Superior temporal gyrus (tissue), 1 donor: ENCODE measurements at regions not wholly inside any gene's neighbourhood (a gene's known extent, or its start where the extent isn't known, plus 50 kb on each side); places are given as distances from the start of the nearest gene placed in this dataset.

Experiments used
- DNase-seq: peaks from one replicate; pipeline ENCODE4 v3.0.0-alpha.2; 2016; ENCODE audit errors: extremely low spot score

DNA sequence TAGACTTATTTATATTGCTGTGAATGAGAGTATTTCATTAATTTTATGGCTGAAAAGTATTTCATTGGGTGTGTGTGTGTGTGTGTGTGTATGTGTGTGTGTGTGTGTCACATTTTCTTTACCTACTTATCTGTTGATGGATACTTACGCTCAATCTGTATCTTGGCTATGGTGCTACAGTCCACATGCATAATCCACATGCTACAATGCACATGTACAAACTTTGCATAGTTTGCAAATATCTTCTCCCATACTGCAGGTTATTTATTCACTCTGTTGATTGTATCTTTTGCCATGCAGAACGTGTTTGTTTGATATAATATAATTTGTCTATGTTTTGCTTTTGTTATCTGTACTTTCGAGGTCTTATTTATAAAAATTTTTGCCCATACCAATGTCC lies 167.8 kb downstream of the RAB28 start:
- DNase-seq = no peak

DNA sequence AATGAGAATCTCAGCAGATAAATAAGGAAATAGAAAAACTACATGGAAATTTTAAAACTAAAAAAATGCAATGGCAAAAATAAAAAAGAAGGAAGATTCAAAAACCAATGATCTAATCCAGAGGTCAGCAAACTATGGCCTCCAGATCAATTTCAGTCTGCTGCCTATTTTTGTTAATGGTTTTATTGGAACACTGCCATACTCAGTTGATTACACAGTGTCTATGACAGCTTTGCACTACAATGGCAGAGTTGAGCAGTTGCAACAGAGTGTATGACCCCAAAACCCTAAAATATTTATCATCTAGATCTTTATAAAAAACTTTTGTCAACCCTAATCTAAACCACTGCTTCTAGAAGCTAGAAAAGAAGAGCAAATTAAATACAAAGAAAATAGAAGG lies 170.3 kb downstream of the RAB28 start:
- DNase-seq = no peak

DNA sequence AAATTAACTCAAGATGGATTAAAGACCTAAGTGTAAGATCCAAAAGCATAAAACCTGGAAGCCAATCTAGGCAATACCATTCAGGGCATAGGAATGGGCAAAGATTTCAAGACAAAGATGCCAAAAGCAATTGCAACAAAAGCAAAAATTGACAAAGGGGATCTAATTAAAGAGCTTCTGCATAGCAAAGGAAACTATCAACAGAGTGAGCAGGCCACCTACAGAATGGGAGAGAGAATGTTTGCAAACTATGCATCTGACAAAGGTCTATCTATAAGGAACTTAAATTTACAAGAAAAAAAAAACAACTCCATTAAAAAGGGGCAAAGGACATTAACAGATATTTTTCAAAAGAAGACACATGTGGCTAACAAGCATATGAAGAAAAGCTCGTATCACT lies 171.9 kb downstream of the RAB28 start:
- no peak for DNase-seq

DNA sequence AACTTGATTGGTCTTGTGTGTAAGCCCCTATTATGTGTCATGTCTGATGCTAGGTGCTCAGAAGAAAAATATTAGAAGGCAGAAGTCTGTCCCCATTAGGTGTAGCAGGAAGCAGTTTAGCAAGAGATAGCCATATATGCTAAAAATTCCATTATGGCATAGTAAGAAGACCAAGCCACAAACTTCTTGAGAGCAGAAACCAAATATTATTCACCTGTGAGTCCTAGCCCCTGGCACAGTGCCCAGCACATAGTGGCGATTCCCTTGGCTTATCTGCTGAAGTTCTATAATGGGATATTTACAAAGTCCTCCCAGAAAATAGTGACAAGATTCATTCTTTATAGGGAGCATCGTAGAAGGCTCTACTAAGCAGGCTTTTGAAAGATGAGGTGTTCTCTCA lies 174.4 kb downstream of the RAB28 start:
- no peak for DNase-seq

DNA sequence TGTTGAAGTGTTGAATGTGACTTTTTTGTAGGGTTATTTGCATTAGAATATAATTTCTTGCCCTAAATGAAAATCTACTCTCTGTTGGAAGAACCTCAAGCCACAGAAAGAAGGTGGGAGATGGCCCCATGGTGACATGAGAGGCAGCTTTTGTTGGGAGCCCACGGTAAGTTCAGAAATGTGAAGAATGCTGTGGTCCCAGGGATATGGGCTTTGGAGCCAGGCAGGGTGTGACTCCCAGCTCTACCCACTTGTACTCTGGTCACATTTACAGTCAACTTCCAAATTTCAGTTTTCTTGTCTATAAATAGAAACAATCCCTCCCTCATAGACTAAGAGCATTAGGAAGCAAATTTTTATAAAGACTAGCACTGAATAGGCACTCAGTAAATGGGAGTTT lies 177.8 kb downstream of the RAB28 start:
- no peak for DNase-seq

DNA sequence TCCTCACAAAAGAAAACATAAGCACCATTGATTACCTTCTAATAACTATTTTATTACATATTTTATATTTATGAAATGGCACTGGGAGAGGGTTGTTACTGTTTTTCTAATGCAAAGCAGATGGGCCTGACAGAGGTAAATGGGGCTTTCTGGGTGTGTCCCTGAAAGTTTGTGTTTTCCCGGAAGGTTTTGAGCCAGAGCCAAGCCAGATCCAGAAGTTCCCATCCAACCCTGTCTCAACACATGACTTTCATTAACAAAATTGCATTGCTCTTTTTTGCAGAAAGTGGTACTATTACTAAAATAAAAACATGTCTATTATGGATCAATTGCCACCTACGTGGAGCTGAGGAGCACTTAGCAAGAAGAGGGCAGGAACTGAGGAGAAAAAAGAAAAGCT lies 181.3 kb downstream of the RAB28 start:
- DNase-seq = no peak

DNA sequence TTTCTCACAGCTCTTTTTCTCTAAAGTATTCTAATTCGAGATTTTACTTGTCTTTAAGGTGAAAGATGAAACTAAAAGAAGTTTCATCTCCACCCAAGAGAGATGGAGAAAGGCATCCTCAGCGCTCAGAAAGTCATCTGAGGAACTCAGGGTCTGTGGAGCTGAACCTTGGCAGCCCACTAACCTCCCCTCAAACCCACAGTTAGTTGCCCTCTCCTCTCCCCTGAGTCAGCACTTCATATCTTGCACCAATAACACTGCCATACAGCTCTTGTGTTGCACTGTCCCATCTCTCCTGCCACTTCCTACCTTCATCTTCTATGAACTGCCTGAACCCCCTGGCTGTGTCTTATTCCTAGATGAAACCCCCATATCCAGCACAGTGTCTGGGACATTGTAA lies 184.8 kb downstream of the RAB28 start:
- DNase-seq = no peak

DNA sequence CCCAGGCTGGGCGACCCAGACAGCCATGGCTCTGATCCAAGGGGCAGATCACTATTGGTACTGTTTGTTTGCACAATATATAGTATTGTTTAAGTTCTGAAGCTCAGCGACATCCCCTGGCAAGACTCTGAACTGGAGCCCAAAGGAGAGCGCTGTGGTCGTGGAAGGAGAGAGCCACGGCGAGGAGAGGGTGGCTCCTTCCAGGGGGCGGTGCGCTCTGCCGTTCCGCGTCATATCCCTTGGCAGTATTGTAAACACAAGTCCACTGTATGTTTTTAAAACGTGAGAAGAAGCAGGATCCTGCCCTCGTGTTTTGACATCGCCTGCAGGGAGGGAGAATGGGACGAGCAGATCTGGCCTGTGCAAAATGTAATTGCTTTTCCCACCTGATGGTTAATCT lies 185.5 kb downstream of the RAB28 start:
- DNase-seq = no peak

DNA sequence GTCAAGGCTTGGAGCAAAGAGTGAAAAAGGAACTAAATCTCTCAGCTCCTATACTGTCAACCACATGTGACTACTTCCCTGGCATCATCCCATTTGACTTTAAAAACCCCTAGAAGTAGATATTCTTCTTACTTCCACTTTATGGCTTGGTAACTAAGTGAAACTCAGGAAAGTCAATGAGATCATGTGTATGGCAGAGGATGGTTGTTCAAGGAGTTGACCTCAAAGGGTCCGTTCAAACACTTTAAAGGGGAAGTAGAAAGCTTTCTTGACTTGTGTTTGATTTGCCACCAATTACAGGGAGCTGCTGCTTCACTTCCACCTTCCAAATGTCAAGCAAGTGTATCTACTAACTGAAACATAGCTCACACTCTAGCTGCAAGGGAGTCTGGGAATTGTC lies 187.2 kb downstream of the RAB28 start:
- no peak for DNase-seq

DNA sequence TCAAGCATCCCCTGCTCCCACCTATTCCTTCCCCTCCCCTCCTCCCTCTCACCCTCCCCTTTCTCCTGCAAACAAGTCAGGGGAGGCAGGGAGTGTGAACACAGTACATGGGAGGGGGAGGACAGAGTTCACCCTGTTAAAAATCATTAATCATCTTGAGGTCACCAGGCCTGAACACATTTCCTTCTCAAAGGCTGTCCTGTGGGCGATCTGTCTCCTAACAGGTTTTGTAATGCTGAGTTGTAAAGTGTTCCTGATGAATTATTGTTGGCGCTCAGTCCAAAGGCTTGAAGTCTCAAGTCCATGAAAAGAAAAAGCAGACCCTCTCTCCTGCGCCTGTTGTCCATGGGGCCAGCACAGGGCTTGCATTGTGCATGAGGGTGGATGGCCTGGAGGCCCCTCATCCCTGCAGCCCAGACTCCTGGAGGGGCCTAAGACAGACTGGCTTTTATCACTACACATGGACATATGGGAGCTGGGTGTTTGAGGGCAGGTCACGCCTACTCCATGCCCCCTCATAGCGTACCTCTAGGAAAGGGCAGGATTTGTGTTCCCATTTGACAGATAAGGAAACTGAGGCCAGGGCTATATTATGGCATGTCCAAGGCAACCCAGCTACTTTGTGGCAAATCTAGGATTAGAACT lies 189.1 kb downstream of the RAB28 start:
- DNase-seq = no peak

DNA sequence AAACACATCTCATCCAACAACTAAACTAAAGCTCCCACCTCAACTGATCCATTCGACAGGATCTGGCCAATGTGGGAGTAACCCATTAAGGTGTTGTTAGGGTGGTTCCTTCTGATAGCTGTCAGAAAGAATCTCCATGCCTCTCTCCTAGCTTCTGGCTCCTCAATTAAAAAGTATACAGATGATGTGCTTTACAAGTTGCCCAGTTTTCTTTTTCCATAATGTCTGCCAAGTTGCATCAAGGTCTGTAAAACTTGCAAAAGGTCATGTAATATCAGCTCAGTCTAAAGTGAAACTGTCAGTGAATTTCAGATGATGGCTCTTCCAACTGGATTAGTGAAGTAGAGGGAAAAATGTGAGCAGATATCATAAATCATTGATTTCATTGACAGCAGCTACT lies 191.8 kb downstream of the RAB28 start:
- no peak for DNase-seq

DNA sequence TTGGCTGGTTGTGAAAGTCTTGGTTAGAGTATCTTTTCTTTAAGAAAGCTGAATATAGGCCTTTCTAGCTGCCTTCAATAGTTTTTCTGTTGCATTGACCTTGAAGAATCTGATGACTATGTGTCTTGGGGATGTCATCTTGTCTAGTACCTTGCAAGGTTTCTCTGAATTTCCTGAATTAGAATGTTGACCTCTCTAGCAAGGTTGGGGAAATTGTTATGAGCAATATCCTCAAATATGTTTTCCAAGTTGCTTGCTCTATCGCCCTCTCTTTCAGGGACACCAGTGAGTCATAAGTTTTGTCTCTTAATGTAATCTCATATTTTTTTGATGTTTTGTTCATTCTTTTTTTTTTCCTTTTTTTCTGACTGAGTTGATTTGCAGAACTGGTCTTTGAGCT lies 194.7 kb downstream of the RAB28 start:
- no peak for DNase-seq

DNA sequence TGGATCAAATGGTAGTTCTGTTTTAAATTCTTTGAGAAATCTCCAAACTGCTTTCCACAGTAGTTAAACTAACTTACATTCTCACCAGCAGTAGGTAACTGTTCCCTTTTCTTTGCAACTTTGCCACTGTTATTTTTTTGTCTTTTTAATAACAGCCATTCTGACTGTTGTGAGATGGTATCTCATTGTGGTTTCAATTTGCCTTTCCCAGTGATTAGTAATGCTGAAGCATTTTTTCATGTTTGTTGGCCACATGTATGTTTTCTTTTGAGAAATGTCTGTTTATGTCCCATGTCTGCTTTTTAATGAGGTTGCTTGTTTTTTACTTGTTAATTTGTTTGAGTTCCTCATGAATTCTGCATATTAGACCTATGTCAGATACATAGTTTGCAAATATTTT lies 198.8 kb downstream of the RAB28 start:
- no peak for DNase-seq

DNA sequence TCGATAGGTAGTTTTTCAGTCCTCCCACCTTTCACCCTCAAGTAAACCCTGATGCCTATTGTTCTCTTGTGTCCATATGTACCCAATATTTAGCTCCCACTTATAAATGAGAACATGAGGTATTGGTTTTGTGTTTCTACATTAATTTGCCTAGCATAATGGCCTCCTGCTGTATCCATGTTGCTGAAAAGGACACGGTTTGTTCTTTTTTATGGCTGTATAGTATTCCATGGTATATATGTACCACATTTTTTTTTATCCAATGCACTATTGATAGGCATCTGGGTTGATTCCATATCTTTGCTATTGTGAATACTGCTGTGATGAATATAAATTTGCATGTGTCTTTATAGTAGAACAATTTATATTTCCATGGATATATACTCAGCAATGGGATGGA lies 199.2 kb downstream of the RAB28 start:
- DNase-seq = no peak

DNA sequence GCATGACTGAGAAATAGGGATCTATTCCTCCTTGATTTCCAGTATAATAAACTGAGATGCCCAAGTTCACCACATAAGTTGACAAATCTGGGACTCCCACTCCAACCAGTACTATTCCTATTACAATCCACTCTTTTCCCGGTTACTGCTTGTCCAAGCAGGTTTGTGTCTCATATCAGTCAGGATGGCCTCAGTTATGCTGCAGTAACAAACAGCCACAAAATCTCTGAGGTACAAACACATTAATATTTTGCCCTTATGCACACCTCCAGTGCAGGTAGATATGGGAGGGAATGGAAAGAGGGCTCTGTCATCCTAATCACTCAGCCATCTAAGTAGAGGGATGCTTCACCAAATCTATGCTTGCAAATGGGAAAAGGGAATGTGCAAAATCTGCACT lies 207.8 kb downstream of the RAB28 start:
- DNase-seq = no peak

DNA sequence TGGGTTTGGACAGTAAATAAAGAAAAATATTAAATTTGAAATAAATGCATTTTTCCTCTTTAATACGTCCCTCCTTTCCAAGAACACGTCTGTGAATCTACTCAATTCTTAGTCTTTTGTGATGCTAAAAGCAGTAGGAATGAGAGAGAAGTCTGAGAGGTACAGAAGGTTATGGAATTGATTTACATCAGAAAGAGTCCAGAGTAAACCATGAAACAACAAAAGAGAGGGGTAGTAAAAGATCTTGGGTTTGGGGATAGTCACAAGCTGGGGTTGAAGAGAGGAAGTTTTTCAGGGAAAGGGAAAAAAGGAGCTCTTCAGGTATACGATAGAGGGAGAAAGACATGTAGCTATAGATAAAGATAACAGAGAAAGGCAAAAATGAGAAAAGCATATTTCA lies 215.4 kb downstream of the RAB28 start:
- DNase-seq = no peak

DNA sequence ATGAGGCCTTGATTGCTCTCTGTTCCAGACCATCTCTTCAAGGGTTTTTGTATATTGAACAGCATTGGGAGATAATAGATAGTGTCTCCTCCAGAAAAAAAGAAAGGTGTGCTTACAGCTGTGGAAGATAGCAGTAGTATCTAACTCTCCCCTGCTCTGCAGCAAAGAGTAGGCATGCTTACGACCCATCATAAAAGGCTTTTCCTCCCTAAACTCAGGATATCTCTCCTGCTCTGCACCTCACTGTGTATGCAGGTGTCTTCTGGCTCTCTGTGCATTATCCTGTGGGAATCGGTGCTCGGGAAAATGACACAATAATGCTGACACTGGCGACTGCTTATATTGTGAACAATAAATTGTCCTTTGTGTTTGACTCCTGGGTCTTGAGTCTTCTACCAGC lies 216.0 kb downstream of the RAB28 start:
- no peak for DNase-seq

DNA sequence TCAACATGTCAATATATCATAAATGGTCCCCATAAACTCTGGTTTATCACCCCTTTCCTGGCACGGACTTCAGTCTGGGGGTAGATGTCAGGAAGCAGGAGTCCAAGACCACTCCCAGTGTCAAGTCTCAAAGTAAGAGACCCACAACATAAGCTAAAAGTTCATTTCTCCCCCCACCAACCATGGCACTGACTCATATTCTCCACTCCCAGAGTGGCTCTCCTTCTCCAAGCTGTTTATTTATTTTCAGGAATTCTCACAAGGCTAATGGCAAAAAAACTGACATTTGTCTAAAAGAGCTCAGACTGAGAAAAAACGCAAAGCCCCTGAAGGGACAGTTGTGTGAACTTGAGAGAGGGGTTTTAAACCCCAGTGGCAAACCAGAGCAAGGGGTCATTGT lies 217.0 kb downstream of the RAB28 start:
- DNase-seq = no peak

DNA sequence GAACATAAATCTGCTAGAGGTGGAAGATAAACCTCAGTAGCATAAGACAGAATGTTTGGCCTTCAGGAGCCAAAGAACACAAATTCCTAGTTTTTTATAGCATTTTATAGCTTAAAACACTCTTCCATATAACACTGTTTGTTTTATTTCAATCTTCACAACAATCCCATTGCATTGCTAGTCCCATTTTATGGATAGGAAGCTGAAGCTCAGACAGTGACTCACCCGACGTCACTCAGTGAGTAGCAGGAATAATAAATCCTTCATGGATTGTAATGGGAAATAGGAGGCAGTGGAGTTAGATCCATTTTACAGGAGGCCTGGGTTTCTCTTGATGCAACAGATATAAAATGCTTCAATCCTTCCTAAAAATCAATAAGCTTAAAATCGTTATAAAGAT lies 217.5 kb downstream of the RAB28 start:
- DNase-seq = no peak

DNA sequence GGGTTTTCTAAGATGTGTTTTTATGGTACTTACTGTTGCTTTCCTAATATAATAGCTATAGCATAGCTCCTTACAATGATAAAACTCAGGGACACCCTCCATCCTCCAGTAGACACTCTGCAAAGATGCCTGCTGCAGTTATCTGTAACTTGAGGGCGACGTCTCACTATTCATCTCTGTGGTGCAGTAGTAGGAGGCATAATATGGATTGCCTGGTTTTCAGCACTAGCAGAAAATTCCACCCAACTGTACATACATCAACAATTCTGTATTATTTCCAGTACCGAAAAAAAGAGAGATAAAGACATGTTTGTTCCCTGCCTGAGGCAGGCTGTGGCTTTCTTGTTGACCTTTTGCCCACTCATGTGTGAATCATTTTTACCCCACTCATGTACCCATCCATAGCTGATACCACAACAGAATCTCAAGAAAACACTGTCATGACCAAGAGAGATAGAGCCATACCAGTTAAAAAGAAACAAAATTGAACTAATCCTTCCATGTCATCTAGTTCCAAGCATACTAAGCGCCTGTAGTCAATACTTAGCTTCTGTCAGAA lies 220.1 kb downstream of the RAB28 start:
- no peak for DNase-seq

DNA sequence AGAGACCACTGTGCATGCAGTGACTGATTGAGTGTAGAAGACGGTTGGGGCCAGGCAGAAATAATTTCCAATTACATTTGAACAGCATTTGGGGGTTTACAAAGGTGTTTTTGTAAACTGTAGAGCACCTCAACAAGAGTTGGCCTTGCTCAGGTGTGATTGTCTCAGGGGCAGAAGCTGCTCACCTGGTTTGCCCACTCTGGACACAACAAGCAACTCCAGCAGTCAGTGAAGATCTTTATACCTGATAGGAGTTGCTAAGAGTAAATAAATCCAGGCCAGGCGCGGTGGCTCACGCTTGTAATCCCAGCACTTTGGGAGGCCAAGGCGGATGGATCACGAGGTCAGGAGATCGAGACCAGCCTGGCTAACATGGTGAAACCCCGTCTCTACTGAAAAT lies 221.3 kb downstream of the RAB28 start:
- no peak for DNase-seq

DNA sequence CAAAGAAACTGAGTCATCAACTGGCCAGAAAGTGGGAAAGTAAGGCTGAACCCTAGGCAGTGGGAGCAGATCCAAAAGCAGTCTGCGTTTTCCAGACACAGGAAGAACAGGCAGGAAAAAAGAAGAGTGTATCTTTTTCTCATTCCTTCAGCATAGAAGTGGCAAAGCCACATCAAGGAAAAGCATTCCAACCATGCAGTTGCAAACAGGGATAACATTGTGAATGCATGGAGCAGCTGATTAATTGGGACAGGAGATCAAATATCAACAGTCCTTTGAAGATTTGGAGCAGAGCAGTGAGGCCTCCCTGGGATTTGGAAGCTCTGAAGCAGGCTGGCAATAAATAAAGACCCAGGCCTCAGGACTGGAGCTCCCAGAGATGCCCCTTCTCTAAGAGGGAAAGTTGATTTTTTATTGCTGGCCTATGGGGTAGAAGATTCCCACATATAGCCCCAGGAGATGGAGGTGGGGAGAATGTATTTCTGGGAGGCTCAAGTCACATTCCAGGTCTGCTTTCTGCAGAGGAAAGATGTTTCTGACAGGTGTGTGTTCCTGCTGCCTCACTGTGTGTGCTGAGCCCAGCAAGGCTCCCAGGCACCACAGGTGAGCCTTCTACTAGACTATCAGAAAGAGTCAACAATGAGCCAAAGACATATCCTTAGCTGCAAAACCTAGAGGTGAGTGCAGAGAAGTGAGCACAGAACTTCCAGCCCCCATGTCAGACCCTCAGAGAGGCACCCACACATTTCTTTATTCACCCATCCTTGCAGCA lies 222.5 kb downstream of the RAB28 start:
- DNase-seq = no peak

DNA sequence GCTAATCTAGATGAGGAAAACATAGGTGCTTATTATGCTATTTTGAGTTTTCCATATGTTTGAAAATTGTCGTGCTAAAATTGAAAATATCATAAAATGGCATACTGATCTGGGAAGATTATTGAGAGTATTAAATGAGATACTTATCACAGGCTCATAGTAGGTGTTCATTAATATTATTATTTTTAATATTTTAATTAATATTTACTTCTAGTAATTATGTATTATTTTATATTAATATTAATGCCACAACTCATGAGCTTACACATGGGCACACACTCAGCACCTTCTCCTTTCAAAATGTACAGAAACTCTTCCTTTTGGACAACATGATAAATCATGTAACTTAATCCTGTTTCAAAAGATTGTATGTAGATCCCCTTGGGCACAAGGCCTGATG lies 223.6 kb downstream of the RAB28 start:
- DNase-seq = no peak

DNA sequence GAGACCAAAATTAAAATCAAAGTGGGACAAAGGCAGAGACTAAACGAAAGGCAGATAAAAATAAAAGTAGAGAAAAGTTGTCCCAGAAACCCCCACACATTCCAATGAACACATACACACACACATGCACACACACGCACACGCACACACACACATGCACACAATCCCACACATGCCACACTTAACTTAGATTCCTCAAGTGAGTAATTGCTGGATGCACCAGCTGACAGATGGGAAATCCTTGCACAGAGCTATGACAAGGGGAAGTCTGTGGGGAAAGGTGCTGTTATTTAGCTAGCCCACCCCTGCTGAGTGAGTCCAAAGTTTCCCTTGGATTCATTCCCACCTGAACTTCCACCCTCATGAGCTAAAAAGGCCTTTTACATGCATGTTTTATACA lies 233.9 kb downstream of the RAB28 start:
- no peak for DNase-seq
